Activated T-cell treated with anti-CD3 and anti-CD28 coated beads for 48 hours (primary cell): ENCODE measurements at regions not wholly inside any gene's neighbourhood (a gene's known extent, or its start where the extent isn't known, plus 50 kb on each side); places are given as distances from the start of the nearest gene placed in this dataset.

Experiments used
- DNase-seq: peaks from one replicate; pipeline ENCODE4 v3.0.0-alpha.2; 2020; ENCODE audit warnings: low read depth

DNA sequence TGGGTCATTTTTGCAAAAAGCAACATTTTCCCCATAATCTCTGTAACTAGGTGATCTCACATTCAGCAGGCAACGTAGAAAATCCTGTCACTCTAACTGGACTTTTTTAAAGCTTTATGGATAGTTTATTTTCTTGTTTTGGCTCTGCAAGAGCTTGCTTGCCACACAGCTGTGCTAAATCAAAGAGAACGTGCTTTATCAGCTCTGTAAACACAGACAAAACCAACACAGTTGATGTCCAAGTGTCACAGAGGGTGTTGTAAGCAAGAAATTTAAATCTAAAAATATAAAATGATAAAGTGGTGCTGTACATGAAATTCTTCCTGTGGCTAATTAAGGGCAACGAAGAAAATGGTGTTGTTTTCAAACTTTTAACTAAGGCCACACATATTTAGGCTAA, 97.5 kb upstream of the STAC start:
- DNase-seq, result no peak

DNA sequence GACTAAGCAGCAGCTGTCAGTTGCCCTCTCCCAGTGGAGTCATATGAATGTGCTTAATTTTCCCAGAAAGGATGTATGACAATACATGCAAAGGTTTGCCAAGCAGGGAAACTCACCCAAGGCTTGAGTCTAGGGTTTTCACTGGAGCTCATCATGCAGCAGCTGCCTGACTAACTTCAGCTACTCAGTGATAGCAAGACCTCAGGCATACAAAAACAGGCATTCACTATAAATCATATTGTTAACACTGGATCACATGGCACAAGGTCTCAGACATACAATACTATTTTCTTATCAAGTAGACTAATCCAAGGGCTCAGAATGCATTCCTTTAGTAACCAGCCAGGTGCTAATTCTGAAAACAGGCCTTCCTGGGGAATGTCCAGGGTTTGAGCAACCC, 85.0 kb upstream of the STAC start:
- DNase-seq, result no peak

DNA sequence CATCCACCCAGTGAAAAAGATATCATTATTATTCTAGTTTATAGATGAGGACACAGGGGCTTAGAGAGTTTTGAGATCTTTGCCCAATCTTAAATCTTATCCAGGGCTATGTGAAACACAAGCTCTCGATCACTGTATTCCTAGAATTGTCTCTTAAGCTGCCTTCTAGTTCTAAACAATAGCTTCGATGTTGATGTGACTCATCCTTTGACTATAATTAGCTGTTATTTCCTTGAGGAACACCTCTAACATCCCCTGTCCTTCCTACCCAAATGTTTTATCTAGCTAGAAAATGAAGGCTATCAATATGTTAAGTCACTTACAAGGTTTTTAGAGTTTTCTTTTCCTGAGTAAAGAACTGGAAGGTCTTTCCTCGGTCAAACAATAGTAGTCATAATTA, 83.1 kb upstream of the STAC start:
- no peak for DNase-seq

DNA sequence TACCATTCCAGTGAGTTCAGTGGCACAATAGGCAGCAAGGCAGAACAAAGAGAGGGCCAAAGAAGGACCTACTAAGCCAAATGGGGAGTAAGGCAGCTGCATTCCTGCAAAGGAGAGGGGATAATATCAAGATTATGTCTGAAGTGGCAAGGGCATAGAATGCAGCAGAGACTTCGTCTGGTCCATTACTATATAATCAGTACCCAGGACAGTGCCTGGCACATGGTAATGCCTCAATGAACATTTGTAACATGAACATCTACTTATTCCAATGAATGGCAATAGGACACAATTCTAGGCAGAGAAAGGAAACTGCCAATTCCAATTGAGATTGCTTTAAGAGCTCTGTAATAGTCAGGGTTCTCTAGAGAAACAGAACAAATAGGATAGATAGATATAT, 82.1 kb upstream of the STAC start:
- DNase-seq, result no peak

DNA sequence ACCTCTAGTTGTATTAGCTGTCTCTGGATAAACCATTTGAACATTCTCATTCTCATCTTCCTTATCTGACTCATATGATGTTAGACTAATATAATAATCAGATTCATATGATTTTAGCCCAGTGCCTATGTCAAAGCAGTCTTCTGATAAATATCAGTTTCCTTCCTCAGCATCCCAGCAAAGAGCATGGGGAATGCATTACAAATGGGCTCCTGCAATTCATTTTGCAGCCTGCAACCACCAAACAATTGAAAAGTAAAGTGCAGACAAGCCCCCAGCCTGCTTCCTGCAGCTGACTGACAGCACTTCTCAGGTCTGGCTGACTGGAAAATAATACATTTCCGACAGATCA, 78.2 kb upstream of the STAC start:
- no peak for DNase-seq

DNA sequence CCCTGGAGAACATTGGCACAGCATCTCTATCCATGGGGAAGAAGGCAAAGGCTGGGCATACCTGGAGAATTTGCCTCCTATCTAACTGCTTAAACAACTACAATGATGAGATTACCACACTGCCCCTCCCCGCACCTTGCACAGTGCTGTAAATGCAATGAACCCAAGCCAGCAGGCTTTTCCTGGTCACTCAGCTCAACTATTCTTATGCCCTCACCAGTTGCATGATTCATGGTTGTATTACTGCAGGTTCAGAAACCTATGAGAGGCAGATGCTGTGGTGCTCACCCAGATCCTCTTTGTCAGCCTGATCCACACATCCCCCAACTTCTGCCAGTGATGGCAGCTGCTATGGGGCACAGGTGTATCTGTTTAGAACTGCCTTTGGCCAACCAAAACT, 77.7 kb upstream of the STAC start:
- no peak for DNase-seq

DNA sequence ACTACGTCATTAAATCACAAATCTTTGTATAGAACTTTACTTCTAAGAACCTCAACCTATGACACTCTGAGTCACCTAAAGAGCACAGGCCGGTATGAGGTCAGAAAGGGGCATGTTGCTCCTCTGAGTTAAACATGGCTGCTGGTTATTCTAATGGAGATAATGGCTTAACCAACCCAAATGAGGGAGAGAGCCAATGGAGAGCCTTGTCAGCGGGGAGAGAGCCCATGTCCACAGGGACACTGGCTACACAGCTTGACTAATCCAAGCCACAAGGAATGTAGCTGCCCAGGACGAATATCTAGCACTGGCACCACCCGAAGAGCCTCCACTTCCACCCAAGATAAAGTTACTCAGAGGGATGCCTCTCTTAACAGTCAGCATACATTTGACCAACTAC, 77.0 kb upstream of the STAC start:
- DNase-seq, result no peak

DNA sequence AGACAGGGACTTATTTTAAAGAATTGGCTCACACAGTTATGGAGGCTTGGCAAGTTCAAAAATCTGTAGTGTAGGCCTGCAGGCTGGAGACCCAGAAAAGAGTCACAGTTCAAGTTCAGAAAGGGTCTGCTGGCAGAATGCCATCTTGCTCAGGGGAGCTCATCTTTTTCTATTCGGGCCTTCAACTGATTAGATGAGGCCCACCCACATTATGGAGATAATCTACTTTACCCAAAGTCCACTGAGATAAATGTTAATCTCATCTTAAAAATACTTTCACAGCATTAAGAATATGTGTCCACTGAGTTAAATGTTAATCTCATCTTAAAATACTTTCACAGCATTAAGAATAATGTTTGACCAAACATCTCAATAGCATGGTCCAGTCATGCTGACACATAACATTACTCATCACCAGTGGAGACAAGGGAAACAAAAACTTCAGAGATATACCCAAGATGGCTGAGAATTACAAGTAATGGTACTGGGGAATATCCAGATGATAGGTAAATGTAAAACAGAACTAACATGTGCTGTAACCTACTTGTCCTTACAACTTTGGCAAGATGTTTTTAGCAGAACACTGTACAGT, 74.3 kb upstream of the STAC start:
- no peak for DNase-seq

DNA sequence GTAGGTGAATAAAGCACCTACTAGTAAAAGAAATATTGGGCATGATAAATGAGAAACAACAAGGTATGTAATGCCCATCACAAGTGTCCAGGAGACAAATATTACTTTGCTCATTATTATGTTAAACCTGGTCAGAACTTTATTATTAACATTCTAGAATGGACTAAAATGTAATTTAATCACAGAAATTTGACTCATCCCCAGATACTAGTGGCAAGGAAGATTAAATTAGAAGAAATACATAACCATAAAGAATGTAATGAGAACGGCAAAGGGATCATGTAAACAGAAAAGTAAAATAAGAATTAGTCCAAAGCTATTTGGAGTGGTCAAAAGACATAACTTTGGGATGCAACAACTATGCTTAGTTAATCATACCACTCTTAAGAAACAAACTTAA, 71.2 kb upstream of the STAC start:
- DNase-seq, result no peak

DNA sequence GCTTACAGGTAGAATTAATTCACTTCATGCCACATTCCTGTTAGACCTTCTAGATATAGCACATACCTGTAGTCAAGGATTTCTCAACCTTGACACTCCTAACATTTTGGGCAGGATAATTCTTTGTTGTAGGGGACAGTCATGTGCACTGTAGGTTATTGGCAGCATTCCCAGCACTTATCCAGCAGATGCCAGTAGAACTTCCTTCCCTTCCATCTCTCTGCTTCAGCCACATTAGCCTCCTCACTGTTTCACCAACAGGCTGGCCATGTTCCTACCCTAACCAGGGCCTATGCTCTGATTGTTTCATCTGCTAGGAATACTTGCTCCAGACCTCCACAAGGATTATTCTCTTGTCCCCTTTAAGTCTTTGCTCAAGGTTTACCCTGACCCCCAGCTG, 68.0 kb upstream of the STAC start:
- no peak for DNase-seq

DNA sequence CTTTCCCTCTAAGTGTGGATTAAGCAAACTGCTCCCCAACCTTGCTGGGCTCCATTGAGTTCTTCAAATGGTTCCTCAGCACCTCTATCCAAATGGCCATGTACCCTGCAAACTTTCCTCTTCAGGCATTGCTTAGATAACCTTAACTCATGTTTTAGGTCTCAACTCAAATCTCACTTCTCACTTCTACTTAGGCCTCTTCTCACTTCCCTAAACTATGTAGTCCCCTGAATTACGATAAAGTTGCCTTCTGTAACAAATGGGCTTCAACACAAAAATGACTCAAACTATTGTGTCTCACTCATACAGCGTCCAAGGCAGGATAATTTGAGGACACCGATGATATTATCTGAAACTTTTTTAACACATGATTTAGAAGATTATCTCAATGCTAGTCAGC, 62.4 kb upstream of the STAC start:
- no peak for DNase-seq

DNA sequence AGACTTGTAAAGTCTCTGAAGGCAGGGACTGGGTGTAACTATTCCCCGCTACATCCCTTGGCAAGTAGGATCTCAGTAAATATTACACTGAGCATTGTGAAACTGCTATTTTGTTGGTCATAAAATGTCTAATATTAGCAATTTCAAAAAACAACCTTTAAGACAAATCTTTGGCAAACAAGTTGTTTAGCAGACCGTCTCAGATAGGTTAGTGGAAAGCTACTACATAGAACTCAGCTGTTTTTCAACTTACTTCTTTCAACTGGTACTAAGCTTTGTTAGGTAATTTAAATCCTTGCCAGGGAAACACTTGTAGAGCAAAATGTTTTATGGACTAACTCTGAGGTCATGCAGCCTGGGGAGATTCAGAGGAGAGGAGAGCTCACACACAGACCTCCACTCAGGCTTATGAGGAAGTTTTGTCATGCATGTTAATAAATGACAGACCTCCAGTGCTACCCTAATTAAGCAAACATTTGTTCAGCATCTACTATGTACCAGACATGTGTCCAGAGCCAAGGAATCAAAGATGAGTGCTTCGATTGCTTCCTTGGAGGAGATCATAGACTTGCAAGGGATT, 61.6 kb upstream of the STAC start:
- no peak for DNase-seq

DNA sequence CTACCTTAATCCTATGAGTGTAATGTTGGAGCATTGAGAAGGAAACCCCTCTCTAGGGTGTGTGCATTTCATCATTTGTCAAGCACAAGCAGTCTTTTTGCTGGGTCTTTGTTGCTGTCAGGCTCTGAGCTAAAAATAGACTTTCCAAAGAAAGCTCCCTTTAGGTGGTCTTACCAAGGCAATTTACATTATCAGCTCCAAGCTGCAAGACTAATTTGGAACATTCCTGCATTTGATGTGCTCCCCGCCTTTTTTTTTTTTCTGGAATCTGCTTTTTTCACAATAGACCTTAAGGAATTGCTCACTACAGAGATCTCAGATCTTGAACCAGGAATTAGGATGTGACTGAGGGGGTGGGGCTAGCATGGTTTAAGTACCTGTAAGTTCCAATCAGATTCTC, 60.6 kb upstream of the STAC start:
- DNase-seq, result no peak
